ENCODE measurements at regions not wholly inside any gene's neighbourhood (a gene's known extent, or its start where the extent isn't known, plus 50 kb on each side); places are given as distances from the start of the nearest gene placed in this dataset.

GRCh38 chr5:63805151-63805550, 157.1 kb downstream of the HTR1A start:
- Histone ChIP-seq H3K9me3 (replicated peaks; ENCODE audit: control insufficient read depth, insufficient read depth, low read length) (no peaks in the 10 kb centered on the region), H3K4me3 (no peak overlapping the region), H3K36me3 (ENCODE audit: control insufficient read depth in 2 of 2, insufficient read depth in 2 of 2, low read length in 1 of 2) (no peaks in the 10 kb centered on the region), H3K9ac (ENCODE audit: control insufficient read depth, insufficient read depth, low read length) (no peak overlapping the region), H2AFZ (ENCODE audit: control insufficient read depth, low read depth, low read length) (no peak overlapping the region), H3K4me1 (ENCODE audit: control insufficient read depth, insufficient read depth, low read length) (no peaks in the 10 kb centered on the region), H3K27ac (ENCODE audit: control insufficient read depth, insufficient read depth) (no peak overlapping the region), H4K20me1 (ENCODE audit: control insufficient read depth, insufficient read depth) (no peaks in the 10 kb centered on the region), H3K4me2 (ENCODE audit: control insufficient read depth, insufficient read depth) (no peak overlapping the region), H3K79me2 (ENCODE audit: control insufficient read depth, insufficient read depth, low read length) (no peaks in the 10 kb centered on the region), H3K27me3 (replicated peaks in 1 of 2; ENCODE audit: control insufficient read depth in 2 of 2, insufficient read depth in 2 of 2, low read length in 1 of 2) (no peaks in the 10 kb centered on the region)
- intact Hi-C loops (cut with micrococcal nuclease; ENCODE audit: unreplicated experiment) (no loop called here), in situ Hi-C loops (cut with MboI) (no loop called here)
- ChIA-PET POLR2A (no interaction called here), RAD21 (ENCODE audit: unreplicated experiment) (no interaction called here), CTCF (no interaction called here), SMC1A (ENCODE audit: uncharacterized antibody, unreplicated experiment) (no interaction called here)
- 0% methylated on average over 1 of the region's 1 CpG for WGBS (ENCODE audit: insufficient coverage, insufficient replicate concordance, low lambda C conversion rate, missing lambda C conversion rate)
- DNase-seq (ENCODE audit: low read depth, low spot score): no peak
- no peak for ATAC-seq
- FAIRE-seq: no peak
- BruUV-seq (replicated peaks): no TSS peak
- TF ChIP-seq RCOR1 (conservative IDR thresholded peaks at IDR 0.05; ENCODE audit: low read depth, low read length): no peak
- no peak for TF ChIP-seq RFX5 (IDR thresholded peaks at IDR 0.05; ENCODE audit: low read depth, low read length)
- TF ChIP-seq ZBTB40 (IDR thresholded peaks at IDR 0.05; ENCODE audit: borderline replicate concordance): no peak
- no peak for TF ChIP-seq ZNF217 (IDR thresholded peaks at IDR 0.05)
- TF ChIP-seq BACH1 (IDR thresholded peaks at IDR 0.05; ENCODE audit: borderline replicate concordance): no peak
- TF ChIP-seq, protein P1, sequence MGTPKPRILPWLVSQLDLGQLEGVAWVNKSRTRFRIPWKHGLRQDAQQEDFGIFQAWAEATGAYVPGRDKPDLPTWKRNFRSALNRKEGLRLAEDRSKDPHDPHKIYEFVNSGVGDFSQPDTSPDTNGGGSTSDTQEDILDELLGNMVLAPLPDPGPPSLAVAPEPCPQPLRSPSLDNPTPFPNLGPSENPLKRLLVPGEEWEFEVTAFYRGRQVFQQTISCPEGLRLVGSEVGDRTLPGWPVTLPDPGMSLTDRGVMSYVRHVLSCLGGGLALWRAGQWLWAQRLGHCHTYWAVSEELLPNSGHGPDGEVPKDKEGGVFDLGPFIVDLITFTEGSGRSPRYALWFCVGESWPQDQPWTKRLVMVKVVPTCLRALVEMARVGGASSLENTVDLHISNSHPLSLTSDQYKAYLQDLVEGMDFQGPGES (IDR thresholded peaks at IDR 0.05): no peak
- TF ChIP-seq, protein P2, sequence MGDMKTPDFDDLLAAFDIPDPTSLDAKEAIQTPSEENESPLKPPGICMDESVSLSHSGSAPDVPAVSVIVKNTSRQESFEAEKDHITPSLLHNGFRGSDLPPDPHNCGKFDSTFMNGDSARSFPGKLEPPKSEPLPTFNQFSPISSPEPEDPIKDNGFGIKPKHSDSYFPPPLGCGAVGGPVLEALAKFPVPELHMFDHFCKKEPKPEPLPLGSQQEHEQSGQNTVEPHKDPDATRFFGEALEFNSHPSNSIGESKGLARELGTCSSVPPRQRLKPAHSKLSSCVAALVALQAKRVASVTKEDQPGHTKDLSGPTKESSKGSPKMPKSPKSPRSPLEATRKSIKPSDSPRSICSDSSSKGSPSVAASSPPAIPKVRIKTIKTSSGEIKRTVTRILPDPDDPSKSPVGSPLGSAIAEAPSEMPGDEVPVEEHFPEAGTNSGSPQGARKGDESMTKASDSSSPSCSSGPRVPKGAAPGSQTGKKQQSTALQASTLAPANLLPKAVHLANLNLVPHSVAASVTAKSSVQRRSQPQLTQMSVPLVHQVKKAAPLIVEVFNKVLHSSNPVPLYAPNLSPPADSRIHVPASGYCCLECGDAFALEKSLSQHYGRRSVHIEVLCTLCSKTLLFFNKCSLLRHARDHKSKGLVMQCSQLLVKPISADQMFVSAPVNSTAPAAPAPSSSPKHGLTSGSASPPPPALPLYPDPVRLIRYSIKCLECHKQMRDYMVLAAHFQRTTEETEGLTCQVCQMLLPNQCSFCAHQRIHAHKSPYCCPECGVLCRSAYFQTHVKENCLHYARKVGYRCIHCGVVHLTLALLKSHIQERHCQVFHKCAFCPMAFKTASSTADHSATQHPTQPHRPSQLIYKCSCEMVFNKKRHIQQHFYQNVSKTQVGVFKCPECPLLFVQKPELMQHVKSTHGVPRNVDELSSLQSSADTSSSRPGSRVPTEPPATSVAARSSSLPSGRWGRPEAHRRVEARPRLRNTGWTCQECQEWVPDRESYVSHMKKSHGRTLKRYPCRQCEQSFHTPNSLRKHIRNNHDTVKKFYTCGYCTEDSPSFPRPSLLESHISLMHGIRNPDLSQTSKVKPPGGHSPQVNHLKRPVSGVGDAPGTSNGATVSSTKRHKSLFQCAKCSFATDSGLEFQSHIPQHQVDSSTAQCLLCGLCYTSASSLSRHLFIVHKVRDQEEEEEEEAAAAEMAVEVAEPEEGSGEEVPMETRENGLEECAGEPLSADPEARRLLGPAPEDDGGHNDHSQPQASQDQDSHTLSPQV (IDR thresholded peaks at IDR 0.05): no peak
- no peak for TF ChIP-seq NFYB (IDR thresholded peaks at IDR 0.05; ENCODE audit: insufficient read depth, low read depth, low read length)
- no peak for TF ChIP-seq IRF4 (IDR thresholded peaks at IDR 0.05; ENCODE audit: low read depth, low read length)
- no peak for TF ChIP-seq MYC (IDR thresholded peaks at IDR 0.05; ENCODE audit: insufficient read depth, insufficient read length, insufficient replicate concordance, low read length, severe bottlenecking)
- no peak for TF ChIP-seq CREM (IDR thresholded peaks at IDR 0.05; ENCODE audit: low read depth)
- TF ChIP-seq POLR2AphosphoS2 (IDR thresholded peaks at IDR 0.05; ENCODE audit: low read depth, low read length): no peak
- no peak for TF ChIP-seq SIX5 (IDR thresholded peaks at IDR 0.05; ENCODE audit: low read depth, low read length, severe bottlenecking)
- TF ChIP-seq CTCF (IDR thresholded peaks at IDR 0.05 in 2 of 3, conservative IDR thresholded peaks at IDR 0.05 in 1 of 3; ENCODE audit: control insufficient read depth in 2 of 3, extremely low read depth in 1 of 3, insufficient read depth in 1 of 3, low read depth in 3 of 3, low read length in 3 of 3): no peak
- no peak for TF ChIP-seq ZSCAN29 (IDR thresholded peaks at IDR 0.05)

Measured in GM12878 (cell line).